Heart right ventricle (tissue), 16 donors: ENCODE measurements at regions not wholly inside any gene's neighbourhood (a gene's known extent, or its start where the extent isn't known, plus 50 kb on each side); places are given as distances from the start of the nearest gene placed in this dataset.
A peak's percentile ranks its signal among the peaks of the same experiment; 100 is the strongest.

ENCODE experiments used
- ATAC-seq, 8 donors: fragments of 200-7000 bp; cut with Tn5 transposase; one replicate each; pipeline ENCODE4 v1.9.1; 2020; ENCODE audit warnings: mild to moderate bottlenecking in 8 of 8, moderate library complexity in 8 of 8, moderate number of reproducible peaks in 1 of 8
- DNase-seq, 2 donors: peaks; one replicate each; pipeline ENCODE4 v3.0.0-alpha.2; 2020
- H3K27ac ChIP-seq, 10 donors: fragments of 200-600 bp; sonication (generic) in 2 of 10; one replicate each; pipeline versions ENCODE4 v1.5.0 to v1.8.0; 2020 to 2022; ENCODE audit warnings: mild to moderate bottlenecking in 3 of 10
- H3K27me3 ChIP-seq, 7 donors: fragments of 200-600 bp; one replicate each; pipeline ENCODE4 v1.8.0; 2021 to 2022; ENCODE audit warnings: mild to moderate bottlenecking in 2 of 7
- H3K36me3 ChIP-seq, 9 donors: fragments of 200-600 bp; sonication (generic) in 1 of 9; one replicate each; pipeline versions ENCODE4 v1.5.0 to v1.8.0; 2020 to 2022; ENCODE audit warnings: mild to moderate bottlenecking in 2 of 9
- H3K4me1 ChIP-seq, 9 donors: fragments of 200-600 bp; sonication (generic) in 1 of 9; one replicate each; pipeline versions ENCODE4 v1.5.0 to v1.8.0; 2020 to 2022; ENCODE audit warnings: mild to moderate bottlenecking in 4 of 9
- H3K4me3 ChIP-seq, 10 donors: fragments of 200-600 bp; sonication (generic) in 2 of 10; one replicate each; pipeline versions ENCODE4 v1.5.0 to v1.8.0; 2020 to 2022; ENCODE audit warnings: mild to moderate bottlenecking in 7 of 10, moderate library complexity in 2 of 10
- H3K9me3 ChIP-seq, 11 donors: fragments of 200-600 bp in 10 of 11; sonication (generic) in 2 of 11; one replicate each; pipeline versions ENCODE4 v1.5.0 to v1.8.0; 2013 to 2022; ENCODE audit warnings: mild to moderate bottlenecking in 2 of 11, control low read depth in 1 of 11, moderate library complexity in 1 of 11
- WGBS, 2 donors: extraction: QIAGEN DNeasy Blood & Tissue Kit; methylation state at CpG; one replicate each; pipeline ENCODE4 v1.1.7; 2013; ENCODE audit warnings: inconsistent platforms in 1 of 2; 5-methylcytosine and 5-hydroxymethylcytosine counted together
- intact Hi-C, 10 donors: fragments of 100-400 bp; cut with DNase I; formaldehyde crosslinking; loops; one replicate each; pipeline versions ENCODE4 v1.11.1 to v1.14.2; 2022
- TF ChIP-seq, protein P1 (sequence below), 9 donors: fragments of 200-600 bp; sonication (generic) in 2 of 9; IDR thresholded peaks; one replicate each; pipeline versions ENCODE4 v1.5.0 to v1.8.0; 2021 to 2022; ENCODE audit warnings: antibody characterized with exemption in 9 of 9, mild to moderate bottlenecking in 5 of 9, moderate library complexity in 1 of 9
- donor health status: Arrhythmogenic right ventricular cardiomyopathy.
- donor health status: ischemic (EF 13 %, LVEDD 7.1; RV severe dilation, severe dysfunction).
- donor health status: healthy with polysubstance abuse.
- donor health status: DM: no; HTN: yes; CAD: no.
- donor health status: DM: no; HTN: no; CAD: no.
- donor health status: ischemic (EF 25% LVEDD 6.9; RV normal size, moderate dysfunction).
- donor health status: ischemic (EF 25% LVEDD 5.7; RV mildly dilated, moderate dysfunction).
- donor health status: healthy.
- donor health status: DM: yes; HTN: yes; CAD: no.
- donor health status: Ischemic cardiomyopathy.
- donor health status: ischemic (EF 35%, LVEDD 5.7; RV mildly dilated, moderate dysfunction).
- donor health status: nonischemic (EF 11% LVEDD 7.7; RV severe dilation, severe dysfunction).
- donor health status: DM: yes; HTN: yes; CAD: no.
- donor health status: PGD.
- donor health status: ischemic (EF 29% LVEDD 5.4; RV normal size, mild dysfunction).
- donor health status: nonischemic (EF 23%, LVEDD 6.1; RV moderate dilation, normal function).

DNA sequence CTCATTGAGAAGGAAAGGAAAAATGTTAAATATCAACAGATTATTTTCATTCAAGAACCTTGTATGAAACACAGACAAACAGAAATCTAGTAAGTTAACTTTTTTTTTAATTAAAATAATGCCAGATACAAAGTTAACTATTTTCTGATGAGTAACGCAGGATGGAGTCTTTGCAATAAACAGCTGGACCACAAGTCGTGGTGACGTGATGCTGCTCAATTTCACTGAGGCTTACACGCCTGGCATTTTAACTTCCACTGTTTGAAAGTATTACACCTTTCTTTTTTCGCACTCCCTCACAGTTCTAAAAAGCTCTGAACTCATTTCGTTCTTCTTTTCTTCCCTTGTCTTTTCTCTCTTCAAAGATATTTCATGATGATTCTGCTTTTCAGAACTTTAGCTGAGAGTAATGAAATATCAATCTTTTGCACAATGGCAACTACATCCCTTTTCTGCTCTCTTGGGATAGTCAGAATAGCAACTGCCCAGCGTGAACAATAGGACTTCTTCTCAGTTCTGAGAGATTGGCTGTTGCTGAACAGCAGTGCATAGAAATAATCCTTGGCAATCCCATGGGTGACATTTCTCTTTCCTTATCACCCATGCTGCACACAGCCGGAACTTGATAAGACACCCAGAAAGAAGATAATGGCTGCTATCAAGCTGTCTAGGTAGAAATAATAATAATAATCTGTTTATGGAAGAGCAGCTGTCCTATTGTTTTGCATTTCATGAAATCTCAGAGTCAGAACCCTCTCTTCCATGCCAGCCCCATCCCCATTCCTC lies 160.5 kb downstream of the BTG1 start:
- Histone ChIP-seq H3K4me3 (no peak overlapping the region), H3K4me1 (peaks cover 0 to 66% (median 41%) of the 10 kb centered on the region in 9 donors), H3K27me3 (no peaks in the 10 kb centered on the region), H3K36me3 (no peaks in the 10 kb centered on the region), H3K27ac (peak overlapping the region in 3 of 10 donors; percentile 9 to 64 (median 12)), H3K9me3 (peaks cover 0 to 4% (median 0%) of the 10 kb centered on the region in 11 donors)
- WGBS, 2 donors: 47 to 49% methylated on average over 8 of the region's 8 CpGs
- ATAC-seq (peak in 1 of 8 donors; percentile 47), DNase-seq (no peak)
- TF ChIP-seq, protein P1, sequence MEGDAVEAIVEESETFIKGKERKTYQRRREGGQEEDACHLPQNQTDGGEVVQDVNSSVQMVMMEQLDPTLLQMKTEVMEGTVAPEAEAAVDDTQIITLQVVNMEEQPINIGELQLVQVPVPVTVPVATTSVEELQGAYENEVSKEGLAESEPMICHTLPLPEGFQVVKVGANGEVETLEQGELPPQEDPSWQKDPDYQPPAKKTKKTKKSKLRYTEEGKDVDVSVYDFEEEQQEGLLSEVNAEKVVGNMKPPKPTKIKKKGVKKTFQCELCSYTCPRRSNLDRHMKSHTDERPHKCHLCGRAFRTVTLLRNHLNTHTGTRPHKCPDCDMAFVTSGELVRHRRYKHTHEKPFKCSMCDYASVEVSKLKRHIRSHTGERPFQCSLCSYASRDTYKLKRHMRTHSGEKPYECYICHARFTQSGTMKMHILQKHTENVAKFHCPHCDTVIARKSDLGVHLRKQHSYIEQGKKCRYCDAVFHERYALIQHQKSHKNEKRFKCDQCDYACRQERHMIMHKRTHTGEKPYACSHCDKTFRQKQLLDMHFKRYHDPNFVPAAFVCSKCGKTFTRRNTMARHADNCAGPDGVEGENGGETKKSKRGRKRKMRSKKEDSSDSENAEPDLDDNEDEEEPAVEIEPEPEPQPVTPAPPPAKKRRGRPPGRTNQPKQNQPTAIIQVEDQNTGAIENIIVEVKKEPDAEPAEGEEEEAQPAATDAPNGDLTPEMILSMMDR (IDR thresholded peaks at IDR 0.05): no peak
- intact Hi-C loops: loop anchor here in 4 of 10 donors (5.0 to 10.0 kb wide), 4 partner anchors 150 to 590 kb away; partner anchors contain the start of gene BTG1 (in 1 of the 4)

DNA sequence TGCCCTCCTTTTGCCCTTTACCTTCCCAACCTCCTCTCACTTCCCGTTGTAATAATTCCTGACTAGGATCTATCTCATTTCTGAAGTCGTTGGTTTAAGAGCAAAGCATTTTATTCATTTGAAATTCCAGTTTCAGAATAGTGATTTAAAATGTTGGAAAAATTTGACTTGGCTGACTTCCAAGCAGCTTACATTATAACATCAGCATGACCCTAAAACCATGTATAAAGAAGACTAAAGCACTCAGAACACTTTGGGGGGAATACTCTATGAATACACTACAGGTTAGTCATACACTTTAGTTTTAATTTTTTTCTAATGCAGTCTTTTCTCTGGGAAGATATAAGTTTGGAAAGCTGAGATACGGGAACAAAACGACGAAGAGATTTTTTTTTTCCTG lies 161.1 kb downstream of the BTG1 start:
- ATAC-seq (no peak), DNase-seq (no peak)
- H3K27ac ChIP-seq: peak overlapping the region in 1 of 10 donors; percentile 64
- intact Hi-C loops: loop anchor here in 2 of 10 donors (10.0 kb wide), 3 partner anchors 150 to 590 kb away; partner anchors contain the start of gene BTG1 (in 1 of the 2)
- H3K36me3 ChIP-seq: no peaks in the 10 kb centered on the region
- peaks cover 0 to 67% (median 36%) of the 10 kb centered on the region in 9 donors for H3K4me1 ChIP-seq
- H3K27me3 ChIP-seq: no peaks in the 10 kb centered on the region
- TF ChIP-seq, protein P1 (IDR thresholded peaks at IDR 0.05): no peak
- 58 to 63% methylated on average over 5 of the region's 5 CpGs for WGBS, 2 donors
- peaks cover 0 to 4% (median 0%) of the 10 kb centered on the region in 11 donors for H3K9me3 ChIP-seq
- no peak overlapping the region for H3K4me3 ChIP-seq

DNA sequence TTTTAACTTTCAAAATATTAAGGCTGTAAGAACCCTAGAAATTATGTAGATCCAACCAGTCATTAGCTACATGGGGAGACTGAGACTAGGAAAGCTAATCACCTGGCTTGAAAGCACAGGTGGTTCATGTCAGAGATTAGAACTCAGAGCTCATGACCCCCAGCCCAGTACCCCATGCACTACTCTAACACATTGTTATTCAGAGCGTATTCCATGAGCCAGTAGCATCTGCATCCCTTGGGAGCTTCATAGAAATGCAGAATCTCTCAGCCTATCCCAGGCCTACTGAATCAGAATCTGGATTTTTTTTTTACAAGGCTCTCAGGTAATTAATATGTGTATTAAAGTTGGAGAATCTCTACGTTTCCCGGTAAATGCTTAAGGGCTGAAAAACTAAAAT lies 161.7 kb downstream of the BTG1 start:
- no peak for DNase-seq
- intact Hi-C loops: loop anchor here in 2 of 10 donors (10.0 kb wide), 3 partner anchors 151 to 591 kb away; partner anchors contain the start of gene BTG1 (in 1 of the 2)
- 77 to 88% methylated on average over 3 of the region's 3 CpGs for WGBS, 2 donors
- H3K27me3 ChIP-seq: no peaks in the 10 kb centered on the region
- no peak overlapping the region for H3K27ac ChIP-seq
- TF ChIP-seq, protein P1 (IDR thresholded peaks at IDR 0.05): no peak
- H3K36me3 ChIP-seq: no peaks in the 10 kb centered on the region
- peaks cover 0 to 68% (median 36%) of the 10 kb centered on the region in 9 donors for H3K4me1 ChIP-seq
- no peak overlapping the region for H3K4me3 ChIP-seq
- peaks cover 0 to 4% (median 0%) of the 10 kb centered on the region in 11 donors for H3K9me3 ChIP-seq
- no peak for ATAC-seq

DNA sequence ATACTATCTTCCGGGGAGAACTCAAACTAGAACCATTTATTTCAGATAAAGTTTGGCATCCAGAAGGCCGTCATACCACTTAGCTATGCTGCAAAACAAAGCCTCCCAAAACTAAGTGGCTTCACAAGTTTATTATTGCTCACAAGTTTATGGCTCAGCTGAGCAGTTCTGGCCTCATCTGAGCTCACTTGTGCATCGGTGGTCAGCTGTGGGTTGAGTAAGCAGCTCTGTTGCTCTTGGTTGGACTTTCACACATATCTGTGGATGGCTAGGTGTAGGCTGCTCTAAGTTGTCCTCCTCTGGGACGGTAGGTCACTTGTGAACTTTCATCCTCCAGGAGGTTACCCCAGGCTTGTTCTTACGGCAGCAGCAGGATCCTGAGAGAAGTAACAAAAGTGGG lies 162.7 kb downstream of the BTG1 start:
- Histone ChIP-seq H3K27me3 (no peaks in the 10 kb centered on the region), H3K4me1 (peaks cover 0 to 78% (median 34%) of the 10 kb centered on the region in 9 donors), H3K4me3 (no peak overlapping the region), H3K9me3 (peaks cover 0 to 4% (median 0%) of the 10 kb centered on the region in 11 donors), H3K27ac (peak overlapping the region in 3 of 10 donors; percentile 7 to 47 (median 44)), H3K36me3 (no peaks in the 10 kb centered on the region)
- DNase-seq: no peak
- intact Hi-C loops: loop anchor here in 2 of 10 donors (10.0 kb wide), 3 partner anchors 152 to 592 kb away; partner anchors contain the start of gene BTG1 (in 1 of the 2)
- 63 to 69% methylated on average over 5 of the region's 5 CpGs for WGBS, 2 donors
- peak in 5 of 8 donors; percentile 8 to 24 (median 17) for ATAC-seq
- TF ChIP-seq, protein P1 (IDR thresholded peaks at IDR 0.05): no peak
